ENCODE measurements at regions not wholly inside any gene's neighbourhood (a gene's known extent, or its start where the extent isn't known, plus 50 kb on each side); places are given as distances from the start of the nearest gene placed in this dataset.

GRCh38 chr2:8203364-8203763 is 478.5 kb upstream of the ID2 start:
- Mint-ChIP-seq H3K4me3 (no peak overlapping the region), H3K9me3 (peaks cover 25% of the 10 kb centered on the region), H3K4me1 (peaks cover 11% of the 10 kb centered on the region), H3K27me3 (ENCODE audit: insufficient read depth) (peaks cover 12% of the 10 kb centered on the region), H3K36me3 (ENCODE audit: low read depth) (no peaks in the 10 kb centered on the region), H3K27ac (no peak overlapping the region)
- Histone ChIP-seq H3K4me3 (ENCODE audit: low read length) (no peak overlapping the region), H3K27ac (ENCODE audit: low read depth, low read length) (no peak overlapping the region), H3K4me1 (ENCODE audit: control insufficient read depth, insufficient read depth, low read length) (no peaks in the 10 kb centered on the region), H3K9ac (ENCODE audit: extremely low read depth, low read length, poor library complexity, severe bottlenecking) (no peak overlapping the region), H3K27me3 (ENCODE audit: control insufficient read depth, insufficient read depth, low read length, poor library complexity, severe bottlenecking) (no peaks in the 10 kb centered on the region), H3K36me3 (ENCODE audit: control insufficient read depth, insufficient read depth, low read length) (no peaks in the 10 kb centered on the region), H3K9me3 (ENCODE audit: control insufficient read depth, low read length) (peaks cover 19% of the 10 kb centered on the region)
- WGBS, 2 experiments (ENCODE audit: insufficient coverage in 1 of 2, insufficient read length in 1 of 2) = 93 to 94% methylated on average over 12 to 18 of the region's 18 CpGs
- DNase-seq = no peak
- TF ChIP-seq CTCF (conservative IDR thresholded peaks at IDR 0.05) = no peak

- H3K27me3 ChIP-seq (ENCODE audit: control insufficient read depth, insufficient read depth, low read length, poor library complexity, severe bottlenecking) = no peaks in the 10 kb centered on the region
- Mint-ChIP-seq H3K9me3 (peaks cover 29% of the 10 kb centered on the region), H3K27me3 (ENCODE audit: insufficient read depth) (peaks cover 8% of the 10 kb centered on the region), H3K4me1 (peaks cover 11% of the 10 kb centered on the region), H3K27ac (no peak overlapping the region), H3K36me3 (ENCODE audit: low read depth) (peaks cover 1% of the 10 kb centered on the region), H3K4me3 (no peak overlapping the region)
- H3K4me1 ChIP-seq (ENCODE audit: control insufficient read depth, insufficient read depth, low read length) = no peaks in the 10 kb centered on the region
- no peak overlapping the region for H3K27ac ChIP-seq (ENCODE audit: low read depth, low read length)
- no peak for TF ChIP-seq CTCF (conservative IDR thresholded peaks at IDR 0.05)
- 83 to 94% methylated on average over 1 to 2 of the region's 2 CpGs for WGBS, 2 experiments (ENCODE audit: insufficient coverage in 1 of 2, insufficient read length in 1 of 2)
- peaks cover 23% of the 10 kb centered on the region for H3K9me3 ChIP-seq (ENCODE audit: control insufficient read depth, low read length)
- no peaks in the 10 kb centered on the region for H3K36me3 ChIP-seq (ENCODE audit: control insufficient read depth, insufficient read depth, low read length)
- no peak overlapping the region for H3K4me3 ChIP-seq (ENCODE audit: low read length)
- no peak for DNase-seq
- H3K9ac ChIP-seq (ENCODE audit: extremely low read depth, low read length, poor library complexity, severe bottlenecking) = no peak overlapping the region
These were observed 477.1 kb upstream of the ID2 start for GRCh38 chr2:8204711-8205110.

- DNase-seq = no peak
- Histone ChIP-seq H3K9me3 (ENCODE audit: control insufficient read depth, low read length) (peaks cover 30% of the 10 kb centered on the region), H3K9ac (ENCODE audit: extremely low read depth, low read length, poor library complexity, severe bottlenecking) (no peak overlapping the region), H3K4me1 (ENCODE audit: control insufficient read depth, insufficient read depth, low read length) (no peaks in the 10 kb centered on the region), H3K27ac (ENCODE audit: low read depth, low read length) (no peak overlapping the region), H3K36me3 (ENCODE audit: control insufficient read depth, insufficient read depth, low read length) (no peaks in the 10 kb centered on the region), H3K27me3 (ENCODE audit: control insufficient read depth, insufficient read depth, low read length, poor library complexity, severe bottlenecking) (no peaks in the 10 kb centered on the region), H3K4me3 (ENCODE audit: low read length) (no peak overlapping the region)
- Mint-ChIP-seq H3K27me3 (ENCODE audit: insufficient read depth) (no peaks in the 10 kb centered on the region), H3K9me3 (peaks cover 31% of the 10 kb centered on the region), H3K4me1 (no peaks in the 10 kb centered on the region), H3K27ac (no peak overlapping the region), H3K36me3 (ENCODE audit: low read depth) (peaks cover 1% of the 10 kb centered on the region), H3K4me3 (no peak overlapping the region)
- 95% methylated on average over 2 of the region's 2 CpGs; no CpG with 5 or more reads in 1 of the 2 experiments for WGBS, 2 experiments (ENCODE audit: insufficient coverage in 1 of 2, insufficient read length in 1 of 2)
- no peak for TF ChIP-seq CTCF (conservative IDR thresholded peaks at IDR 0.05)
These were observed 472.4 kb upstream of the ID2 start for GRCh38 chr2:8209494-8209893.

All from endodermal cell (in vitro differentiated cells).